HEK293 (cell line): ENCODE measurements at regions not wholly inside any gene's neighbourhood (a gene's known extent, or its start where the extent isn't known, plus 50 kb on each side); places are given as distances from the start of the nearest gene placed in this dataset.

Experiments
- YY1 ChIP-seq: fragments of 450-650 bp; formaldehyde crosslinking; IDR thresholded peaks from 2 replicates; pipeline ENCODE4 v1.5.1; 2018; ENCODE audit warnings: missing biosample characterization, missing genetic modification characterization
- ZNF274 ChIP-seq, 2 experiments: fragments of 200-500 bp in 1 of 2; fragments of 450-650 bp in 1 of 2; sonication (Bioruptor generic) in 1 of 2; formaldehyde crosslinking in 1 of 2; IDR thresholded peaks; 2 replicates each; pipeline versions ENCODE4 v1.5.1 to v1.6.1; 2014 to 2016; ENCODE audit warnings: borderline replicate concordance in 1 of 2, inconsistent platforms in 1 of 2, low read length in 1 of 2, missing biosample characterization in 1 of 2, missing genetic modification characterization in 1 of 2
- ZNF670 ChIP-seq: fragments of 450-650 bp; formaldehyde crosslinking; IDR thresholded peaks from 2 replicates; pipeline ENCODE4 v1.5.1; 2016; ENCODE audit warnings: missing biosample characterization, missing genetic modification characterization, low read depth
- TF ChIP-seq, protein P1 (sequence below): fragments of 450-650 bp; formaldehyde crosslinking; IDR thresholded peaks from 2 replicates; pipeline ENCODE4 v1.5.1; 2016; ENCODE audit warnings: missing biosample characterization, missing genetic modification characterization

DNA sequence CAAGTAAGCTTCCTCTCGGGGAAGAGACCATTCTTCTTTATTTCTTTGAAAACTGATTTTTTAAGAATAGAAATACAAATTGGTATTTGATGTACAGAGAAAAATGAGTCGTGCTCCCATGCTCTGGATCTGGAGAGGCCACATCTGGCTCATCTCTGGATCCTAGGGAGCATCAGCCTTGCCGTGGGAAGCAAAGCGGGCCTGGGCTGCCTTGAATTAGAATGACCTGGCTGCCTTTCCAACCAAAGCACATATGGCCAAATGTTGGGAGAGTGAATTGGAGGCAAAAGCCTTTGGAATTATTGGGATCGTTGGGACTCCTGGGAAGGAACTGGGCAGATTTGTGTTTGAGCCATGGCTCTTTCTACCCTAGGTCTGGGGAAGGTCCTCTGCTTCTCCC, 80.0 kb downstream of the SLC25A47 start:
- TF ChIP-seq YY1 (no peak), ZNF670 (no peak), ZNF274 (IDR thresholded peaks at IDR 0.05; ENCODE audit: low read length) (no peak), ZNF274 (tag by site-specific recombination; IDR thresholded peaks at IDR 0.05; ENCODE audit: borderline replicate concordance) (no peak)
- TF ChIP-seq, protein P1, sequence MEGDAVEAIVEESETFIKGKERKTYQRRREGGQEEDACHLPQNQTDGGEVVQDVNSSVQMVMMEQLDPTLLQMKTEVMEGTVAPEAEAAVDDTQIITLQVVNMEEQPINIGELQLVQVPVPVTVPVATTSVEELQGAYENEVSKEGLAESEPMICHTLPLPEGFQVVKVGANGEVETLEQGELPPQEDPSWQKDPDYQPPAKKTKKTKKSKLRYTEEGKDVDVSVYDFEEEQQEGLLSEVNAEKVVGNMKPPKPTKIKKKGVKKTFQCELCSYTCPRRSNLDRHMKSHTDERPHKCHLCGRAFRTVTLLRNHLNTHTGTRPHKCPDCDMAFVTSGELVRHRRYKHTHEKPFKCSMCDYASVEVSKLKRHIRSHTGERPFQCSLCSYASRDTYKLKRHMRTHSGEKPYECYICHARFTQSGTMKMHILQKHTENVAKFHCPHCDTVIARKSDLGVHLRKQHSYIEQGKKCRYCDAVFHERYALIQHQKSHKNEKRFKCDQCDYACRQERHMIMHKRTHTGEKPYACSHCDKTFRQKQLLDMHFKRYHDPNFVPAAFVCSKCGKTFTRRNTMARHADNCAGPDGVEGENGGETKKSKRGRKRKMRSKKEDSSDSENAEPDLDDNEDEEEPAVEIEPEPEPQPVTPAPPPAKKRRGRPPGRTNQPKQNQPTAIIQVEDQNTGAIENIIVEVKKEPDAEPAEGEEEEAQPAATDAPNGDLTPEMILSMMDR (tag by site-specific recombination) = no peak
